ENCODE measurements at regions not wholly inside any gene's neighbourhood (a gene's known extent, or its start where the extent isn't known, plus 50 kb on each side); places are given as distances from the start of the nearest gene placed in this dataset.
"Not testable (repeated sequence)": the region's sequence is repeated elsewhere in the genome, so short reads cannot be mapped to it uniquely, and the experiment has no call there.

DNA sequence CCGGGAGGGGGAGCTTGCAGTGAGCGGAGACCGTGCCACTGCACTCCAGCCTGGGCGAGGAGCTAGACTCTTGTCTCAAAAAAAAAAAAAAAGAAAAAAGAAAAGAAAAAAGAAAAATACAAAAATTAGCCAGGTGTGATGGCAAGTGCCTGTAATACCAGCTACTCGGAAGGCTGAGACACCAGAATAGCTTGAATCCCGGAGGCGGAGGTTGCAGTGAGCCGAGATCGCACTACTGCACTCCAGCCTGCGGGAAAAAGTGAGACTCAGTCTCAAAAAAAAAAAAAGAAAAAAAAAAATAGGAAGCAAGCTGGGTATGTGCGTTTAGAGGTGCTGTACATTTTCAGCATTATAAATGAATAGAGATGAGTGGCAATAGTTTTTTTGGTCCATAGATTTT lies 129.3 kb downstream of the CDRT15L2 start:
- in situ Hi-C loops (cut with HindIII; ENCODE audit: low pct_unique_long_range_greater_than_20kb, low sequenced_read_pairs); DNase-seq (ENCODE audit: low read depth, low spot score): not testable (repeated sequence)

DNA sequence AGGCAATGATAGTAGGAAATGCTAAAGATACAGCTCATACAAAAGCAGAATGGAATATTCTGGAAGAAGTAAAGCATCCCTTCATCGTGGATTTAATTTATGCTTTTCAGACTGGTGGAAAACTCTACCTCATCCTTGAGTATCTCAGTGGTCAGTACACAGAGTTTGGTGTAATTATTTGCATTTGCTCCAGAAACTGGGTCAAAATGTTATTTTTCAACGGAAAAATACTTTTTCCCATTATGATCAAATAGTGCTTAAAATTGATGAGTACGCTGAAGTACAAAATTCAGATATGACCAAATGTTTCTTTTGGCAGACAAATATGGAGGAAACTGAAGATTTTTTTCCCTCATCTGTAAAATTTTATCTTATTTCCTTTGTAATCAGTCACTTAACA lies 137.0 kb downstream of the CDRT15L2 start:
- not testable (repeated sequence) for DNase-seq (ENCODE audit: low read depth, low spot score)

DNA sequence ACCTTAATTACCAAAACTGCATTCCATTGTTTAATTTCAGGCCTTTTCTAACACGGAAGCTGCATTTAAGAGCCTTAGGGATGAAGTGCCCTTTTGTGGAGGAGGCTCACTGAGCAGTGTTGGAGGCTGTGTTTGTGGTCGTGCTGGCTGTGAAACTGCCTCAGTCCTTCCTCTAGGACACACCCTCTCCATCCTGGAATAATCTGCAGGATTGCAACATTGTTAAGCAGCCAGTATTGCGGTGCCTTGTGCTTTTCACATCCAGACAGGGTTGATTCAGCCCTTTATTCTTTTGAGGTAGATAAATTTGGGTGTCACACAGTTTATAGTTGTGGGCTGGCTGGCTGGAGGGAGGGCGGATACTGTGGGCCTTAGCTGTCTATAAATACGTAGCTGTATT lies 141.6 kb downstream of the CDRT15L2 start:
- peak; percentile 66 for DNase-seq (ENCODE audit: low read depth, low spot score)
- in situ Hi-C loops (cut with HindIII; ENCODE audit: low pct_unique_long_range_greater_than_20kb, low sequenced_read_pairs): no loop called here

More for the DNA sequence above, 137.0 kb downstream of the CDRT15L2 start:
- in situ Hi-C loops (cut with HindIII; ENCODE audit: low pct_unique_long_range_greater_than_20kb, low sequenced_read_pairs): not testable (repeated sequence)

DNA sequence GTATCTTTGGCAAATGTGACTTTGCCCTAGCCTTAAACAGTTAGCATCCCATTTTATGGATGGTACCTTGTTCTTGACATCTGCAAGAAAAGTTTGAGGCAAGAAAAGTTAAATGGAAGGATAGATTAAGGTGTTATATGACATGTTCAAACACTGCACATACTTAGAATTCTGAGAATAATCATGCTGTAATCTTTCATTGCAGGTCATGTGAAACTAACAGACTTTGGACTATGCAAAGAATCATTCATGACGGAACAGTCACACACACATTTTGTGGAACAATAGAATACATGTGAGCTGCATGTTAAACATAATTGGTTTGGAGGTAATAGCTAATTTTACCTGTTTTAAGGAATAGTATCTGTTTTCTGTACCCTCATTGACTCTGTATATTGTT lies 144.9 kb downstream of the CDRT15L2 start:
- DNase-seq (ENCODE audit: low read depth, low spot score); in situ Hi-C loops (cut with HindIII; ENCODE audit: low pct_unique_long_range_greater_than_20kb, low sequenced_read_pairs): not testable (repeated sequence)

DNA sequence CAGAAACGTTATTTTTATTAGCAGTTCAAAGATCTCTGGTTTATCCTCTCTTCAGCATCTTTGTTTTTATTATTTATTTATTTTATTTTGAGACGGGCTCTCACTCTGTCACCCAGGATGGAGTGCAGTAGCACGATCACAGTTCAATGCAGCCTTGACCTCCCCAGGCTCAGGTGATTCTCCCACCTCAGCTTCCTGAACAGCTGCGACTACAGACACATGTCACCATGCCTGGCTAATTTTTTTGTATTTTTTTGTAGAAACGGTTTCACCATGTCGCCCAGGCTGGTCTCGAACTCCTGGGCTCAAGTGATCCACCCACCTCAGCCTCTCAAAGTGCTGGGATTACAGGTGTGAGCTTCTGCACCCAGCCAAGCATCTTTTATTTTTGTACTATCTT lies 147.7 kb downstream of the CDRT15L2 start:
- in situ Hi-C loops (cut with HindIII; ENCODE audit: low pct_unique_long_range_greater_than_20kb, low sequenced_read_pairs); DNase-seq (ENCODE audit: low read depth, low spot score): not testable (repeated sequence)

DNA sequence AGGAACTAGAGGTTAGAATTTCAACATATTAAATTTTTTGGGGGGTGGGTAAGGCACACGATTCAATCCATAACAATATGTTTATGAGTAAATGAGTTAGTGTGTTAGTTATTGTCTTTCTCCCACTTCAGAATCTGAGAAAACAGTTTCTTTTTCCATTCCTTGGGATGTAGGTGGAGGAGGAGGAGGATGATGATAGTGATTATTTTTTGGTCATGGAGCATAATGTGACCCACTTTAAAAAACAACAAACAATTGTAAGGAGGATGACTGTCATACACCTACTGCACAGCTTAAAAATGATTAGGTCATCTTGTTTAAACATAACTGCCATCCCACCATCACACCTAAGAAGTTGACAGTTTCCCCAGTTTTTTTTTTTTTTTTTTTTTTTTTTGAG lies 148.7 kb downstream of the CDRT15L2 start:
- in situ Hi-C loops (cut with HindIII; ENCODE audit: low pct_unique_long_range_greater_than_20kb, low sequenced_read_pairs): no loop called here
- no peak for DNase-seq (ENCODE audit: low read depth, low spot score)

DNA sequence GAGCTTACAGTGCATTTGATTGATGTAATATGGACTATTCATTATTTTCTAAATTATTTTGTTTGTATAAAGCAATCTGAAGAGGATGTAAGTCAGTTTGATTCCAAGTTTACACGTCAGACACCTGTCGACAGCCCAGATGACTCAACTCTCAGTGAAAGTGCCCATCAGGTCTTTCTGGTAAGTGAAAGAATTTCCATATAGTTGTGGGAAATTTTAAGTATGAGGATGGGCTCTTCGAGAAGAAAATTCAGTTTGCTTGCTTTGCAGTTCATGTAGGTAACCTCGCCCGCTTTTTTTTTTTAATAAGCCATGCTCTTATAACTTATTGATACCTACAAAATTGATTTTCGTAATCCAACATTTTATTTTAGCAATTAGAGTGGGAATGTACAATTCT lies 151.6 kb downstream of the CDRT15L2 start:
- DNase-seq (ENCODE audit: low read depth, low spot score); in situ Hi-C loops (cut with HindIII; ENCODE audit: low pct_unique_long_range_greater_than_20kb, low sequenced_read_pairs): not testable (repeated sequence)

DNA sequence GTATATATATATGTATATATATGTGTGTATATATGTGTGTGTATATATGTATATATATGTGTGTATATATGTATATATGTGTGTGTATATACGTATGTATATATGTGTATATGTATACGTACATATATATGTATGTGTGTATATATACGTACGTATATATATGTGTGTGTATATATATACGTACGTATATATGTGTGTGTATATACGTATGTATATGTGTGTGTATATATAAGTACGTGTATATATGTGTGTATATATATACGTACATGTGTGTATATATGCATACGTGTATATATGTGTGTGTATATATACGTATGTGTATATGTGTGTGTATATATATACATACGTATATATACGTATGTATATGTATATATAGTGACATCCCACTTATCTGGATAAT lies 154.4 kb downstream of the CDRT15L2 start:
- DNase-seq (ENCODE audit: low read depth, low spot score): no peak
- in situ Hi-C loops (cut with HindIII; ENCODE audit: low pct_unique_long_range_greater_than_20kb, low sequenced_read_pairs): no loop called here

DNA sequence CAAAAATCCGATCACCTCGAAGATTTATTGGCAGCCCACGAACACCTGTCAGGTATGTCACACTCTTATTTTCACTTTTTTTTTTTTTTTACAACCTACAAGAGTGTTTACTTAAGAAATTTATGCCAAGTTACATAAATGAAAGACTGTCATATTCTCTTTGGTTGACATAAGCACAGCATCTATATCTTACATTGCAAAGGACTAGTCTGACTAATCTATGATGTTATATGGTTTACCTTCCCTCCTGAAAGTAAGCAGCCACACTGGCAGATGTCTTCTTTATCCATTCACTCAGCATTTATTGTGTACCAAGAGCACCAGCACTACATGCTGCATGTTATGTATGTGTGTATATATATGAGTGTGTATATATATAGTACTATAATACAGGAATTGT lies 156.3 kb downstream of the CDRT15L2 start:
- in situ Hi-C loops (cut with HindIII; ENCODE audit: low pct_unique_long_range_greater_than_20kb, low sequenced_read_pairs): no loop called here
- DNase-seq (ENCODE audit: low read depth, low spot score): no peak

DNA sequence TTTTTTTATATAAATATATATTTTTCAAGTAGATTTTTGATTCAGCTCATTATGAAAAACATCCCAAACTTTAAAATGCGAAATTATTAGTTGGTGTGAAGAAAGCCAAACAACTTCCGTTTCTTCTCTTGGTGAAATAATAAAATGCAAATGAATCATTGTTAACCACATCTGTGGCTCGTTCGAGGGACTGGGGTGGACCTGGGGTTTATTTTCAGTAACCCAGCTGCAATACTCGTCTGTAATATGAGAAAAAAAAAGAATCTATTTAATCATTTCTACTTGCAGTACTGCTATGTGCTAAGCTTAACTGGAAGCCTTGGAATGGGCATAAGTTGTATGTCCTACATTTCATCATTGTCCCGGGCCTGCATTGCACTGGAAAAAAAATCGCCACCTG lies 158.1 kb downstream of the CDRT15L2 start:
- in situ Hi-C loops (cut with HindIII; ENCODE audit: low pct_unique_long_range_greater_than_20kb, low sequenced_read_pairs); DNase-seq (ENCODE audit: low read depth, low spot score): not testable (repeated sequence)

DNA sequence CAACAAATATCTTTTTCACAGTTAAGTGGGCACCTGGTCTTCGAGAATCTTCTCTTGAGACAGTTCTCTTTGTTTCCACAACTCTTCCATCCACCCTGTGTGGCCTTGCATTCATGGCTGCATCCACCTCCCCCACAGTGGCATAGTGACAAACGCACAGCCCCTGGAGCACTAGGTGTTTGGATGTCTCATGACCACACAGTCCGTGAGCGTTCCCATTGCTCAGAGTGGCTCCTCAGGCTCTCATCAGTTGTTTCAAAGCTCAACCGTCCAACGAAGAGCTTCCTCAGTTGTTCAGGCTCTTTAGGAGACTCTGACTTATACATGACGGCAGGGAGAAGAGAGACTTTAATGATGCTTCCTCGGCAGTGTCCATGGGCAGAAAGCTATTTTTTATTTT lies 191.6 kb downstream of the CDRT15L2 start:
- in situ Hi-C loops (cut with HindIII; ENCODE audit: low pct_unique_long_range_greater_than_20kb, low sequenced_read_pairs): no loop called here
- no peak for DNase-seq (ENCODE audit: low read depth, low spot score)

DNA sequence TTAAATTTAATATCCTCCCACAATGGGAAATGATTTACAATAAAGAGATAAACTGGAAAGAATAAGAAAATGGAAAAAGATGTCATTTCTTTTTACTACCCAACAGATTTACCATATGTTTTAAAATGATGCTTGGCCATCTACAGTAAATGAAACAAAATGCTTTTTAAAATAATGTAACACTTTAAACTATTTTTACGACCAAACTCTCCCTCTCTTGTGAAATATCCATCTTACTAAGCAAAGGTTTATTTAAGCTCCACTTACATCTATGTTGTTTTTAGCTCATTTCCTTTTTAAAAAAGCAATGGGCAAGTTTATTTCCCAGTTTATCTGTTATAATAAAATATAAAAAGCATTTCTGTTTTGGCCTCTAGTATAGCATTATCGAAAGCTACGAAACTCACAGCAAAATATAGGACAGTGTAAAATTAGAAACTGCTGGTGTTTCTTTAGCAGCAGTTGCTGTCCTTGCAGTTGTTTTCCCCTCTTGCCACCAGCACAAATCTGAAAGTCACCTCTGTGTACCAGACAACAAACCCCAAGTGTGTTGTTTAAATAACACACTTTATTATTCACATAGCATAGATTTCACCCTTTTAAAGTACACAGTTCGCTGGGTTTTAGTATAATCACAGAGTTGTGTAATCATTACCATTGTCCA lies 195.1 kb downstream of the CDRT15L2 start:
- in situ Hi-C loops (cut with HindIII; ENCODE audit: low pct_unique_long_range_greater_than_20kb, low sequenced_read_pairs): no loop called here
- no peak for DNase-seq (ENCODE audit: low read depth, low spot score)

DNA sequence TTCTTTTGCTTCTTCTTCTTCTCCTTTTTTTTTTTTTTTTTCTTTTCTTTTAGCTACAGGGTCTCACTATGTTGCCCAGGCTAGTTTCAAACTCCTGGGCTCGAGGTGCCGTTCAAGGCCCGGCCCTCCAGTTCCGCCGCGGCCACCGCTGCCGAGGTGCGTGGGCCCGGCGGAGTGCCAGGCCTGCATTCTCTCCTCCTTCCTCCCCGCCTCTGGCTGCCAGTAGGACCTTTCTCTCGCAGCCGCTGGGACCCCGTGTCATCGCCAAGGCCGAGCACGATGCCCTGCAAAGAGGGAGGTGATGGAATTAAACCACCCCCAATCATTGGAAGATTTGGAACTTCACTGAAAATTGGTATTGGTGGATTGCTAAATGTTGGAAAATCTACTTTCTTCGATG lies 195.8 kb downstream of the CDRT15L2 start:
- in situ Hi-C loops (cut with HindIII; ENCODE audit: low pct_unique_long_range_greater_than_20kb, low sequenced_read_pairs): no loop called here
- DNase-seq (ENCODE audit: low read depth, low spot score): no peak

DNA sequence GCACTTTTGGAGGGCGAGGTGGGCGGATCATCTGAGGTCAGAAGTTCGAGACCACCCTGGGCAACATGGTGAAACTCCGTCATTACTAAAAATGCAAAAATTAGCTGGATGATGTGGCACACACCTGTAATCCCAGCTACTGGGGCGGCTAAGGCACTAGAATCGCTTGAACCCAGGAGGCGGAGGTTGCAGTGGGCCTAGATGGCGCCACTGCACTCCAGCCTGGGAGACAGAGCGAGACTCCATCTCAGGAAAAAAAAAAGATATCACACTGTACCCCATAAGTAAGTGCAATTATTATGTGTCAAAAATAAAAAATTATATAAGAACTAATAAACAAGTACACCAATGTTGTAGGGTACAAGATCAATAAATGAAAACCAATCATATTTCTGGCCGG lies 200.0 kb downstream of the CDRT15L2 start:
- in situ Hi-C loops (cut with HindIII; ENCODE audit: low pct_unique_long_range_greater_than_20kb, low sequenced_read_pairs): no loop called here
- no peak for DNase-seq (ENCODE audit: low read depth, low spot score)

DNA sequence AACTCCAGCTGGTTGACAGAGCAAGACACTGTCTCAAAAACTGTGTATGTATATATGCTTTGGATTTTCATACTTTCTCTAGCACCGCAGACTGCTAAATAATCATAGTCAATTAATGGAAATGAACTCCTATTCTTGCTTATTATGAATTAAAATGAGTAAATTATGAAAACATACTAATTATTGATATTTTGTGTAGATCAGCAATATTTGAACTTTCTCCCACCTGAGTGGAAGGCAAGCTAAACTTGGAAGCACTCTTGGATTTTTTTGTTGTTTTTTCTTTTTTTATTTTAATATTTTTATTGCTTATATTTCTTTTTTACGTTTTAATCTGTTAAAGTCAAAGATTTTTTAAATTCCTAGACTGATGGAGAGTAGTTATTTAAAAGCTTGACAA lies 201.7 kb downstream of the CDRT15L2 start:
- in situ Hi-C loops (cut with HindIII; ENCODE audit: low pct_unique_long_range_greater_than_20kb, low sequenced_read_pairs): no loop called here

DNA sequence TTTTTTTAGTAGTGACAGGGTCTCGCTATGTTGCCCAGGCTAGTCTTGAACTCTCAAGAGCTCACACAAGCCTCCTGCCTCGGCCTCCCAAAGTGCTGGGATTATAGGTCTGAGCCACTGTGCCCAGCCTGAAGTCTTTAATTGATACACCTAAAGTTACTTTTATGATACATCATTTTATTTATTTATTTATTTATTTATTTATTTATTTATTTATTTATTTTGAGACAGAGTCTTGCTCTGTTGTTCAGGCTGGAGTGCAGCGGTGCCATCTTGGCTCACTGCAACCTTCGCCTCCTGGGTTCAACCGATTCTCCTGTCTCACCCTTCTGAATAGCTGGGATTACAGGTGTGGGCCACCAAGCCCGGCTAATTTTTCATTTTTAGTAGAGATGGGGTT lies 202.3 kb downstream of the CDRT15L2 start:
- in situ Hi-C loops (cut with HindIII; ENCODE audit: low pct_unique_long_range_greater_than_20kb, low sequenced_read_pairs); DNase-seq (ENCODE audit: low read depth, low spot score): not testable (repeated sequence)

More for the DNA sequence above, 201.7 kb downstream of the CDRT15L2 start:
- no peak for DNase-seq (ENCODE audit: low read depth, low spot score)

DNA sequence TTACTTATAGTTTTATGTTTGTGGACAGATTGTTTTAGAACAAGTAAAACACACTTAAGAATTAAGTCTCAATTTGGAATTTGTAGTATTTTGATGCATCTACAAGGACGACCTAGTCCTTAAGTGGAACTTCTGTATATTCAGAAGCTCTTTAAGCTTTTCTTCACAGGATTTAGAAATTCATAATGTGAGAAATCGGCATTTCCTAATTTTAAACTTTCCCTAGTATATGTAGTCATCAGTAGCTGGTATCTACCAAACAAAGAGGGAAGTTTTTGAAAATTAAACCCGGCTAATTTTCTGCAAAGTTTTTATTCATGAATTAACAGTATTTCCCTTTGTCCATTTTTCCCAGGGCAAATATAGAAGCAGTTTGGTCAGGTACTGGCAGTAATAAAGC lies 203.6 kb downstream of the CDRT15L2 start:
- DNase-seq (ENCODE audit: low read depth, low spot score): no peak
- in situ Hi-C loops (cut with HindIII; ENCODE audit: low pct_unique_long_range_greater_than_20kb, low sequenced_read_pairs): no loop called here

DNA sequence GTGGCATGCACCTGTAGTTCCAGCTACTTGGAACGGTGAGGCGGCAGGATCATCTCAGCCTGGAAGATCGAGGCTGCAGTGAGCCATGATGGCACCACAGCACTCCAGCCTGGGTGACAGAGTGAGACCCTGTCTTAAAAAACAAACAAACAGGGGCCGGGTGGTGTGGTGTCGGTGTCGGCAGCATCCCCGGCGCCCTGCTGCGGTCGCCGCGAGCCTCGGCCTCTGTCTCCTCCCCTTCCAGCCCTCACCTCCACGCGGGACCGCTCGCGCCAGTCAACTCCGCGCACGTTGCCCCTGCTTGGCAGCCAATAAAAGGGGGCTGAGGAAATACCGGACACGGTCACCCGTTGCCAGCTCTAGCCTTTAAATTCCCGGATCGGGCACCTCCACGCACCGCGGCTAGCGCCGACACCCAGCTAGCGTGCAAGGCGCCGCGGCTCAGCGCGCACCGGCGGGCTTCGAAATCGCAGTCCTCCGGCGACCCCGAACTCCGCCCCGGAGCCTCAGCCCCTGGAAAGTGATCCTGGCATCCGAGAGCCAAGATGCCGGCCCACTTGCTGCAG lies 204.7 kb downstream of the CDRT15L2 start:
- DNase-seq (ENCODE audit: low read depth, low spot score): no peak
- in situ Hi-C loops (cut with HindIII; ENCODE audit: low pct_unique_long_range_greater_than_20kb, low sequenced_read_pairs): no loop called here

DNA sequence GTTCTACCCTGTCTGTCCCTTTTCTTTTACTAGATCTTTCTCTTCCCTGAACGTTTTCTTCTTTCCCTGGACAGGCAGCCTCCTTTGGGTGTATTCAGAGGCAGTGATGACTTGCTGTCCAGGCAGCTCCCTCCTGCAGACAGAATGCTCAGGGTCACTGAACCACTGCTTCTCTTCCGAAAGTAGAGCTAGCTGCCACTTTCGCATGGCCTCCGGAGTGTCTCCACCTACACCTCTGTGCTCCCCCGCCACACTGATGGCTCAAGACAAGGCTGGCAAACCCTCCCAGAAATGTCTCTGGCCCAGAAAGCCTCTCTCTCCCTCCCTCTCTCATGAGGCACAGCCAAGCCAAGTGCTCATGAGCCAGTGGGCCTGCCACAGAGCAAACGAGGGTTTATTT lies 207.8 kb downstream of the CDRT15L2 start:
- in situ Hi-C loops (cut with HindIII; ENCODE audit: low pct_unique_long_range_greater_than_20kb, low sequenced_read_pairs): no loop called here
- DNase-seq (ENCODE audit: low read depth, low spot score): no peak
